Glomerular visceral epithelial cell (primary cell): ENCODE measurements at regions not wholly inside any gene's neighbourhood (a gene's known extent, or its start where the extent isn't known, plus 50 kb on each side); places are given as distances from the start of the nearest gene placed in this dataset.
A peak's percentile ranks its signal among the peaks of the same experiment; 100 is the strongest.

Experiments used
- DNase-seq: peaks from one replicate; pipeline ENCODE4 v3.0.0-alpha.2; 2016; ENCODE audit errors: extremely low spot score

- no peak for DNase-seq
These were observed 113.3 kb upstream of the KIF5B start for GRCh38 chr10:32169556-32169955.

GRCh38 chr10:32167450-32167849 lies 111.2 kb upstream of the KIF5B start:
- no peak for DNase-seq

- DNase-seq, result no peak
These were observed 110.1 kb upstream of the KIF5B start for GRCh38 chr10:32166365-32166764.

- no peak for DNase-seq
These were observed 107.5 kb upstream of the KIF5B start for GRCh38 chr10:32163762-32164148.

GRCh38 chr10:32163071-32163761 lies 107.0 kb upstream of the KIF5B start:
- DNase-seq, result no peak

- no peak for DNase-seq
These were observed 105.4 kb upstream of the KIF5B start for GRCh38 chr10:32161586-32161985.

- no peak for DNase-seq
These were observed 104.6 kb upstream of the KIF5B start for GRCh38 chr10:32160864-32161263.

GRCh38 chr10:32159264-32159663 lies 103.0 kb upstream of the KIF5B start:
- DNase-seq, result no peak

GRCh38 chr10:32156031-32156495 lies 99.8 kb upstream of the KIF5B start:
- no peak for DNase-seq

- no peak for DNase-seq
These were observed 98.9 kb upstream of the KIF5B start for GRCh38 chr10:32155075-32155516.

GRCh38 chr10:32153931-32154330 lies 97.7 kb upstream of the KIF5B start:
- no peak for DNase-seq

GRCh38 chr10:32153252-32153651 lies 97.0 kb upstream of the KIF5B start:
- no peak for DNase-seq

- no peak for DNase-seq
These were observed 95.6 kb upstream of the KIF5B start for GRCh38 chr10:32151871-32152270.

GRCh38 chr10:32150532-32151101 lies 94.4 kb upstream of the KIF5B start:
- no peak for DNase-seq

- DNase-seq, result peak; percentile 74
These were observed 93.2 kb upstream of the KIF5B start for GRCh38 chr10:32149252-32149955.

- DNase-seq, result no peak
These were observed 92.6 kb upstream of the KIF5B start for GRCh38 chr10:32148864-32149251.

- no peak for DNase-seq
These were observed 91.5 kb upstream of the KIF5B start for GRCh38 chr10:32147730-32148129.

- no peak for DNase-seq
These were observed 89.9 kb upstream of the KIF5B start for GRCh38 chr10:32146166-32146565.

GRCh38 chr10:32144817-32145688 lies 88.8 kb upstream of the KIF5B start:
- no peak for DNase-seq

- DNase-seq, result no peak
These were observed 87.2 kb upstream of the KIF5B start for GRCh38 chr10:32143302-32143847.

- DNase-seq, result no peak
These were observed 86.4 kb upstream of the KIF5B start for GRCh38 chr10:32142646-32143045.
